Activated CD4-positive, alpha-beta memory T cell treated with anti-CD3 and anti-CD28 coated beads, Interleukin-2, amount 10 ng/mL, durations not matched to agents 7 days and 5 days (primary cell): ENCODE measurements at regions not wholly inside any gene's neighbourhood (a gene's known extent, or its start where the extent isn't known, plus 50 kb on each side); places are given as distances from the start of the nearest gene placed in this dataset.

Experiments
- CTCF ChIA-PET: fragments of 350-600 bp; sonication (Branson Sonifier 250); formaldehyde crosslinking; loops from one replicate; lab custom pipeline; 2021; ENCODE audit warnings: antibody characterized with exemption, inconsistent platforms; lab: Charles Lee
- POLR2A ChIA-PET: fragments of 350-600 bp; sonication (Branson Sonifier 250); formaldehyde crosslinking; loops from one replicate; lab custom pipeline; 2021; ENCODE audit warnings: antibody characterized with exemption; lab: Charles Lee
- DNase-seq: peaks from one replicate; pipeline ENCODE4 v3.0.0-alpha.2; 2020
- H3K27ac Mint-ChIP-seq: one replicate; pipeline ENCODE4 v1.8.0; 2021; ENCODE audit warnings: mild to moderate bottlenecking, mixed read lengths
- H3K27me3 Mint-ChIP-seq: one replicate; pipeline ENCODE4 v1.8.0; 2021; ENCODE audit warnings: mixed read lengths
- H3K36me3 Mint-ChIP-seq: one replicate; pipeline ENCODE4 v1.8.0; 2021; ENCODE audit warnings: low read depth, mixed read lengths
- H3K4me1 Mint-ChIP-seq: one replicate; pipeline ENCODE4 v1.8.0; 2021; ENCODE audit warnings: mixed read lengths
- H3K4me3 Mint-ChIP-seq: one replicate; pipeline ENCODE4 v1.8.0; 2021; ENCODE audit warnings: mild to moderate bottlenecking, mixed read lengths
- H3K9me3 Mint-ChIP-seq: one replicate; pipeline ENCODE4 v1.8.0; 2021; ENCODE audit warnings: mixed read lengths

GRCh38 chr16:22728167-22728836, 85.7 kb upstream of the HS3ST2 start:
- Mint-ChIP-seq H3K4me1 (no peaks in the 10 kb centered on the region), H3K9me3 (no peaks in the 10 kb centered on the region), H3K4me3 (no peak overlapping the region), H3K27me3 (peaks cover 16% of the 10 kb centered on the region), H3K27ac (no peak overlapping the region), H3K36me3 (no peaks in the 10 kb centered on the region)
- POLR2A ChIA-PET = no interaction called here
- no peak for DNase-seq
- CTCF ChIA-PET = no interaction called here

DNA sequence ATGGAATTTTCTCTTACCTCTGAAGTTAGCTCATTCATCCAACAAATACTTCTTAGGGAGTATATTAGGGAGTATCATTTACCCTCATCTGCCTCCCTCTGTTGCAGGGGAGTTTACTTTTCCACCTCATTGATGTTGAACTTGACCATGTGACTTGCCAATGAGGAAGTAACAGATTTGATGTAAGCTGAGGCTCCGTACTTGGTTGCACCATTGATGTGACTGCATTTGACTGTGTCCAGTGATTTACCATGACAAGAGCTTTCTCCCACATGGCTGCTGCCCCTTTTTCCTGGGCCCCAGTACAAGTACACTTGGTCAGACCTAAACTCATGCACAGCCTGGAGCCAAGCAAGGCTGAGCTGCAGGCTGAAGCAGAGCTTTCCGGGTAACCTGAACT, 81.6 kb upstream of the HS3ST2 start:
- no peaks in the 10 kb centered on the region for H3K9me3 Mint-ChIP-seq
- no peaks in the 10 kb centered on the region for H3K36me3 Mint-ChIP-seq
- DNase-seq = no peak
- no peak overlapping the region for H3K27ac Mint-ChIP-seq
- no peak overlapping the region for H3K4me3 Mint-ChIP-seq
- ChIA-PET POLR2A (no interaction called here), CTCF (no interaction called here)
- H3K4me1 Mint-ChIP-seq = no peaks in the 10 kb centered on the region
- peaks cover 22% of the 10 kb centered on the region for H3K27me3 Mint-ChIP-seq

DNA sequence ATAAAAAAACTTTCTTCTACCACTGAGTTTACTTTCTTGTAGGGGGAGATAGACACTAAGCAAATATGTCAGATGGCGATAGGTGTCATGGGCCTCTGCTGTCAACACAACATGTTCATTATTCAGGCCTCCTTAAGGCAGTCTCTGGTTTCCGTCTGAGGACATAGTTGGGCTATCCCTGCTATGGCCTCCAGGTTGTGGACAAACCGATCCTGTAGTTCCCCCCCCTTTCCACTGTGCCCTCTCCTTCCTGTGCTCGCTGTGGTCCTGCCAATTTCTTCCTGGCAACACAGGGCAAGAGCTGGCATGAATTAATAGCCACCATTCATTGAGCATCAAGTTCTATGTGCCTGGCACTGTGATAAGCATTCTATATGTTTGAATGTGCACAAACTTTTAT, 81.0 kb upstream of the HS3ST2 start:
- Mint-ChIP-seq H3K4me3 (no peak overlapping the region), H3K27me3 (peaks cover 20% of the 10 kb centered on the region), H3K36me3 (no peaks in the 10 kb centered on the region), H3K4me1 (no peaks in the 10 kb centered on the region), H3K9me3 (no peaks in the 10 kb centered on the region), H3K27ac (no peak overlapping the region)
- ChIA-PET POLR2A (no interaction called here), CTCF (no interaction called here)
- DNase-seq = no peak

DNA sequence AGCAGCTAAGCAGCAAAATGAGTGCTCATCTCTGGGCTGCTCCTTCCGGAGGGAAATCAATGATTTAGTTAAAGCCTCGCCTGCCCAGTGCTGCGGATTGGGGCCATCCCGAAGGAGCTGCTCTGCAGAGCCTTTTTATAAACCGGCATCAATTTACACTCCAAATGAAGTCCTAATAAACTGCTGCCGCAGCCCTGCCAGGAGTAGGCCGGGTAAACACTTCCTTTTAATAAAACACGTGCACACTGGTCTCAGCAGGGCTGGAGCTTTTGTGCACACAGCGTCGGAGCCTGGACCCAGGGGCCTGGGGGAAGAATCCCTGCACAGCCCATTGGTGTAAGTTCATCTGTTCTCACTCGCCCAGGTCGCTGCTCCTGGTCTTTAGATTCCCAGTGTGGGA, 79.6 kb upstream of the HS3ST2 start:
- no peak for DNase-seq
- peaks cover 19% of the 10 kb centered on the region for H3K27me3 Mint-ChIP-seq
- CTCF ChIA-PET = no interaction called here
- H3K9me3 Mint-ChIP-seq = no peaks in the 10 kb centered on the region
- H3K4me1 Mint-ChIP-seq = no peaks in the 10 kb centered on the region
- H3K27ac Mint-ChIP-seq = no peak overlapping the region
- H3K36me3 Mint-ChIP-seq = no peaks in the 10 kb centered on the region
- POLR2A ChIA-PET = no interaction called here
- no peak overlapping the region for H3K4me3 Mint-ChIP-seq

- POLR2A ChIA-PET = no interaction called here
These were observed 77.2 kb upstream of the HS3ST2 start for GRCh38 chr16:22736791-22737190.

DNA sequence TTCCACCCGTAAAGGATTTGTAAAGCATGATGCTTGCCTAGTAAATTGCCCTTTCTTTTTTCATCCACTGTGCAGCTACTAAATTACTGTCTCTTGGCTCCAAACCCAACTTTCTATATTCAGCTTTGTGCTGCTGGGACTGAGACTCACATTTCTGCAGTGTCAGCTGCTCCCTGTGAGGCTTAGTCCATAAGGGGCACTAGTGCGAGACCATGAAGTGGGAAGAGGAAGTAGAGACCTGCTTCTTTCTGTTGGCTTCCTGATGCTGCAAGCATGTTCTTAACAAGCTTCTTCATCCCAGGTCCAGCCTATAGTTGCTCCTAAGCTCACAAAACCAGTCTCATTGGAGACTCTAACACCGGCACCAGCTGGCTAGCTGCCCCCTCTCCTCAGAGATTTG, 74.9 kb upstream of the HS3ST2 start:
- Mint-ChIP-seq H3K27me3 (peaks cover 9% of the 10 kb centered on the region), H3K9me3 (peaks cover 3% of the 10 kb centered on the region), H3K4me3 (no peak overlapping the region), H3K36me3 (no peaks in the 10 kb centered on the region), H3K27ac (no peak overlapping the region), H3K4me1 (no peaks in the 10 kb centered on the region)
- ChIA-PET POLR2A (no interaction called here), CTCF (no interaction called here)
- no peak for DNase-seq

More at GRCh38 chr16:22736791-22737190, 77.2 kb upstream of the HS3ST2 start:
- Mint-ChIP-seq H3K4me1 (no peaks in the 10 kb centered on the region), H3K36me3 (no peaks in the 10 kb centered on the region), H3K4me3 (no peak overlapping the region), H3K27me3 (peaks cover 16% of the 10 kb centered on the region), H3K9me3 (no peaks in the 10 kb centered on the region), H3K27ac (no peak overlapping the region)
- CTCF ChIA-PET = no interaction called here
- DNase-seq = no peak

- Mint-ChIP-seq H3K9me3 (peaks cover 4% of the 10 kb centered on the region), H3K27ac (no peak overlapping the region), H3K36me3 (no peaks in the 10 kb centered on the region), H3K4me3 (no peak overlapping the region), H3K4me1 (no peaks in the 10 kb centered on the region), H3K27me3 (peaks cover 3% of the 10 kb centered on the region)
- CTCF ChIA-PET = no interaction called here
- no peak for DNase-seq
- POLR2A ChIA-PET = no interaction called here
These were observed 70.6 kb upstream of the HS3ST2 start for GRCh38 chr16:22743401-22743800.

GRCh38 chr16:22751104-22751667, 62.8 kb upstream of the HS3ST2 start:
- Mint-ChIP-seq H3K36me3 (no peaks in the 10 kb centered on the region), H3K27ac (no peak overlapping the region), H3K27me3 (no peaks in the 10 kb centered on the region), H3K4me1 (no peaks in the 10 kb centered on the region), H3K9me3 (no peaks in the 10 kb centered on the region), H3K4me3 (no peak overlapping the region)
- ChIA-PET CTCF (no interaction called here), POLR2A (no interaction called here)
- no peak for DNase-seq

DNA sequence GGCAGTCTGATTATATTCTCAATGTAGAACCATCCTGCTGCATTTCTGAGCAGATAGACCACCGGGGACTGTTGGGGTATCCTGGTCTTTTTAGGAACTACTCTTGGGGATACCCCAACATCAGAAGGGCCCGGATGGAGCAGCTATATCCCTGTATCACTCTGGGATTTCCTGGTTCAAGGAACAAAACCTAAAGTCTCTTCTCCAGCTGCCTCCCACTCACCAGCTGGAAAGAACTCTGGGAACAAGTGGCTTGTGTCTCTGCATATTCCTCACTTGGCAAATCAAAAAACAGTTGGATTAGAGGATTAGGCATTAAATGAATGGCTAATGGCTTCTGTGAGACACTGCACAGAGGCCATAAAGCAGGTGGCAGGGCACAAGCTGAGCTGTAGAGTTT, 62.3 kb upstream of the HS3ST2 start:
- Mint-ChIP-seq H3K4me1 (no peaks in the 10 kb centered on the region), H3K36me3 (no peaks in the 10 kb centered on the region), H3K27me3 (peaks cover 2% of the 10 kb centered on the region), H3K4me3 (no peak overlapping the region), H3K27ac (no peak overlapping the region), H3K9me3 (no peaks in the 10 kb centered on the region)
- CTCF ChIA-PET = no interaction called here
- no peak for DNase-seq
- POLR2A ChIA-PET = no interaction called here

DNA sequence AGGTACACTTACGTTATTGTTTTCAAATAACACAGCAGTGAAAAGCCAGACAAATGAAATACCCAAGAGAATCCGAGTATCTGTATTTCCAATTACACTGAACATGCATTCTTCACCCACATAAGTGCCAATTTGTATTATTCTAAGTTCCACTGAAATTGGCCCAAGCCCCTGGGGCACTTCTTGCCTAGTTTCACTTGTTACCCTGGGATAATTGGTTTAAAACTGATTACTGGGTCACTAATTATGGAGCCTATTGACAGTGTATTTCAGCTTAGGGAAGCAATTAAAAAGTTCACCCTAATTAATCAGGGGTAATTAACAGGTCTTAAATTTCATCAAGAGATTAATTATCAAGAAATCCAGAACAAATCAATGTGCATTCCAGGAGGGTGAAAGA, 60.5 kb upstream of the HS3ST2 start:
- no peaks in the 10 kb centered on the region for H3K4me1 Mint-ChIP-seq
- no peak for DNase-seq
- no peaks in the 10 kb centered on the region for H3K36me3 Mint-ChIP-seq
- POLR2A ChIA-PET = no interaction called here
- no peak overlapping the region for H3K4me3 Mint-ChIP-seq
- H3K9me3 Mint-ChIP-seq = no peaks in the 10 kb centered on the region
- H3K27ac Mint-ChIP-seq = no peak overlapping the region
- CTCF ChIA-PET = no interaction called here
- peaks cover 7% of the 10 kb centered on the region for H3K27me3 Mint-ChIP-seq

- no peaks in the 10 kb centered on the region for H3K9me3 Mint-ChIP-seq
- H3K27me3 Mint-ChIP-seq = peaks cover 11% of the 10 kb centered on the region
- no peak for DNase-seq
- no peak overlapping the region for H3K27ac Mint-ChIP-seq
- ChIA-PET POLR2A (no interaction called here), CTCF (no interaction called here)
- H3K36me3 Mint-ChIP-seq = no peaks in the 10 kb centered on the region
- no peak overlapping the region for H3K4me3 Mint-ChIP-seq
- H3K4me1 Mint-ChIP-seq = no peaks in the 10 kb centered on the region
These were observed 59.4 kb upstream of the HS3ST2 start for GRCh38 chr16:22754577-22754976.

DNA sequence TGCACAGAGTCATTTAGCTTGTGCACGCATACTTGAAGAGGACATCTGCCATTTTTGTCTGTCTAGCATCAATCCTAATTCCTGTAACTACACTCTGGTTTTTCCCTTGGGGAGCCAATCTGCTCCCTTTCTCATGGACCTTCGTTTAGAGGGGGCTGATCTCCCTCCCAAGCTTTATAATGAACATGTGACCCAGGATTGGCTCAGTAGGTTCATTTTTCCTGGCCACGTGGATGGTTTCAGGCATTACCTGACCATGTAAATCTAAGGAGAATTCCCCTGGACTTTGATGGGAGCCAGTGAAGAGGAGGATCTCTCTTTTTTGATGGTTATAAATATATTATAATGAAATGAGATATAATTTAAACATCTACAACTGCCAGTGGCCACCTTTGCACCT, 56.8 kb upstream of the HS3ST2 start:
- Mint-ChIP-seq H3K27me3 (peaks cover 11% of the 10 kb centered on the region), H3K4me3 (no peak overlapping the region), H3K36me3 (no peaks in the 10 kb centered on the region), H3K27ac (no peak overlapping the region), H3K9me3 (no peaks in the 10 kb centered on the region), H3K4me1 (no peaks in the 10 kb centered on the region)
- CTCF ChIA-PET = no interaction called here
- no peak for DNase-seq
- POLR2A ChIA-PET = no interaction called here

GRCh38 chr16:22762486-22762885, 51.5 kb upstream of the HS3ST2 start:
- H3K36me3 Mint-ChIP-seq = no peaks in the 10 kb centered on the region
- H3K4me1 Mint-ChIP-seq = no peaks in the 10 kb centered on the region
- peaks cover 7% of the 10 kb centered on the region for H3K27me3 Mint-ChIP-seq
- no peak for DNase-seq
- H3K9me3 Mint-ChIP-seq = no peaks in the 10 kb centered on the region
- ChIA-PET POLR2A (no interaction called here), CTCF (no interaction called here)
- no peak overlapping the region for H3K4me3 Mint-ChIP-seq
- H3K27ac Mint-ChIP-seq = no peak overlapping the region

DNA sequence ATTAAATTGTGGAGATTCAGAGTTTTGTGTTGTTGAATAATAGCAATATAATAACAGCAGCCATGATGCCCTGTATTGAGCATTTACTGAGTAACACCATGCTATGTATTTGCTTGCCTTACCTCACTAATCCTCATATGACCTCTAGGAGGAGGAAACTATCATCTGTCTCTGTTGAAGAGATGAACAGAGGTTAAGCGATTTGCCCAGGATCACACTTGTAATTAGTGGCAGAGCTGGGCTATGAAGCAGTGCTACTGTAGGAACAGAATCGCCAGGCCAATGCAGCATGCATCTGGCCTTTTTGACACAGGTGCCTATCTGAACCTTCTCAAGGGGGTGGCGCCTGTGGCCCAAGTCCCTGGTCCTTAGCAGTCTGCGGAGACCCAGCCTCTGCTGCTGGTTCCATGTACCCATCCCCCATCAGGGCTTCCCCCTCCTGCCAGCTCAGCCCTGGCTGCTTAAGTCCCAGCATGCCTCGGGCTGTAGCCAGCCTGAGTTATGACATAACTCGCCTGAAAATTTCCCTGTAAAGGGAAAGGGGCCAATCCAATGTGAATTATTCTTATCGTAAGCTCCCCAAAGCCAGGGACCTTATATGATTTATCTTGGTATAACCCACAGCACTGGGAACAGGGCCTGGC, 50.4 kb upstream of the HS3ST2 start:
- H3K4me1 Mint-ChIP-seq = no peaks in the 10 kb centered on the region
- ChIA-PET CTCF (no interaction called here), POLR2A (no interaction called here)
- no peak overlapping the region for H3K4me3 Mint-ChIP-seq
- peaks cover 3% of the 10 kb centered on the region for H3K27me3 Mint-ChIP-seq
- DNase-seq = no peak
- H3K36me3 Mint-ChIP-seq = no peaks in the 10 kb centered on the region
- no peaks in the 10 kb centered on the region for H3K9me3 Mint-ChIP-seq
- no peak overlapping the region for H3K27ac Mint-ChIP-seq
